Vagina (tissue), 2 donors: ENCODE measurements at regions not wholly inside any gene's neighbourhood (a gene's known extent, or its start where the extent isn't known, plus 50 kb on each side); places are given as distances from the start of the nearest gene placed in this dataset.

Experiments used
- DNase-seq, 2 donors: peaks; one replicate each; pipeline ENCODE4 v3.0.0-alpha.2; 2017; ENCODE audit errors: extremely low spot score in 2 of 2
- H3K27ac ChIP-seq: fragments of 200-600 bp; sonication (generic); one replicate; pipeline ENCODE4 v1.5.1; 2019
- H3K27me3 ChIP-seq: fragments of 200-600 bp; sonication (generic); one replicate; pipeline ENCODE4 v1.5.1; 2019
- H3K36me3 ChIP-seq, 2 donors: fragments of 200-600 bp; sonication (generic); one replicate each; pipeline ENCODE4 v1.5.1; 2017 to 2019
- H3K4me1 ChIP-seq: fragments of 200-600 bp; sonication (generic); one replicate; pipeline ENCODE4 v1.5.1; 2019
- H3K4me3 ChIP-seq, 2 donors: fragments of 200-600 bp; sonication (generic); 1 replicate in 1 of 2; 2 replicates in 1 of 2; pipeline ENCODE4 v1.5.1; 2016 to 2019
- H3K9me3 ChIP-seq: fragments of 200-600 bp; sonication (generic); one replicate; pipeline ENCODE4 v1.5.1; 2019
- POLR2A ChIP-seq, 2 donors: fragments of 450-650 bp; IDR thresholded peaks; one replicate each; pipeline ENCODE4 v1.6.1; 2017; ENCODE audit warnings: antibody characterized with exemption in 2 of 2, mild to moderate bottlenecking in 2 of 2, moderate library complexity in 2 of 2
- POLR2AphosphoS5 ChIP-seq, 2 donors: sonication (generic); formaldehyde crosslinking; IDR thresholded peaks; one replicate each; pipeline ENCODE4 v1.9.0; 2017; ENCODE audit warnings: antibody characterized with exemption in 2 of 2, mild to moderate bottlenecking in 2 of 2, low read depth in 1 of 2; ENCODE audit not compliant: insufficient read depth in 1 of 2
- intact Hi-C: fragments of 100-400 bp; cut with DNase I; formaldehyde crosslinking; loops from one replicate; pipeline ENCODE4 v1.15.1; 2023
- TF ChIP-seq, protein P1 (sequence below), 3 experiments: fragments of 450-650 bp in 2 of 3; fragments of 200-600 bp in 1 of 3; sonication (generic) in 1 of 3; IDR thresholded peaks; one replicate each; pipeline ENCODE4 v1.5.1; 2017 to 2019; ENCODE audit warnings: antibody characterized with exemption in 3 of 3, mild to moderate bottlenecking in 2 of 3, moderate library complexity in 2 of 3

DNA sequence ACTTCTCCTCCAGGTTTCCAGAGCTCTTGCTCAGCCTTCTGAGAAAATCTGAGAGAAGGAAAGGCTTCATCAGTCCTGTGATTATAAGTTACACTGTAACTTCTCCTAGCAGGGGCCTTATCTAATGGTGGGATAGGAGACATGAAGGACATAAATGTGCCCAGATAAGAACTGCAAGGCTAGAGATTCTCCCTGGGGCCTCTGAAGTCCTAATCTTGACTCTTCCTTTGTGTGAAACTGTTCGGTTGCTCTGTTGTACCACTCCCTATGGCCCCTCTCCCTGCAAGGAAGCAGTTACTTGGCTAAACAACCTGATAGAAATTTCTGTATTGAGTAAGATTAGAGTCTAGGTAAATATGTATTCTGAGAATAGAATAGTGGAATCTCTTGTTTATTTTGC is 780.9 kb downstream of the ETS1 start:
- Histone ChIP-seq H3K9me3 (no peaks in the 10 kb centered on the region), H3K4me1 (no peaks in the 10 kb centered on the region), H3K27ac (no peak overlapping the region), H3K36me3 (no peaks in the 10 kb centered on the region), H3K27me3 (no peaks in the 10 kb centered on the region), H3K4me3 (no peak overlapping the region)
- no peak for TF ChIP-seq POLR2AphosphoS5 (IDR thresholded peaks at IDR 0.05; ENCODE audit: insufficient read depth in 1 of 2, low read depth in 1 of 2)
- no peak for TF ChIP-seq POLR2A (IDR thresholded peaks at IDR 0.05)
- TF ChIP-seq, protein P1, sequence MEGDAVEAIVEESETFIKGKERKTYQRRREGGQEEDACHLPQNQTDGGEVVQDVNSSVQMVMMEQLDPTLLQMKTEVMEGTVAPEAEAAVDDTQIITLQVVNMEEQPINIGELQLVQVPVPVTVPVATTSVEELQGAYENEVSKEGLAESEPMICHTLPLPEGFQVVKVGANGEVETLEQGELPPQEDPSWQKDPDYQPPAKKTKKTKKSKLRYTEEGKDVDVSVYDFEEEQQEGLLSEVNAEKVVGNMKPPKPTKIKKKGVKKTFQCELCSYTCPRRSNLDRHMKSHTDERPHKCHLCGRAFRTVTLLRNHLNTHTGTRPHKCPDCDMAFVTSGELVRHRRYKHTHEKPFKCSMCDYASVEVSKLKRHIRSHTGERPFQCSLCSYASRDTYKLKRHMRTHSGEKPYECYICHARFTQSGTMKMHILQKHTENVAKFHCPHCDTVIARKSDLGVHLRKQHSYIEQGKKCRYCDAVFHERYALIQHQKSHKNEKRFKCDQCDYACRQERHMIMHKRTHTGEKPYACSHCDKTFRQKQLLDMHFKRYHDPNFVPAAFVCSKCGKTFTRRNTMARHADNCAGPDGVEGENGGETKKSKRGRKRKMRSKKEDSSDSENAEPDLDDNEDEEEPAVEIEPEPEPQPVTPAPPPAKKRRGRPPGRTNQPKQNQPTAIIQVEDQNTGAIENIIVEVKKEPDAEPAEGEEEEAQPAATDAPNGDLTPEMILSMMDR (IDR thresholded peaks at IDR 0.05) = no peak
- intact Hi-C loops = no loop called here
- no peak for DNase-seq

DNA sequence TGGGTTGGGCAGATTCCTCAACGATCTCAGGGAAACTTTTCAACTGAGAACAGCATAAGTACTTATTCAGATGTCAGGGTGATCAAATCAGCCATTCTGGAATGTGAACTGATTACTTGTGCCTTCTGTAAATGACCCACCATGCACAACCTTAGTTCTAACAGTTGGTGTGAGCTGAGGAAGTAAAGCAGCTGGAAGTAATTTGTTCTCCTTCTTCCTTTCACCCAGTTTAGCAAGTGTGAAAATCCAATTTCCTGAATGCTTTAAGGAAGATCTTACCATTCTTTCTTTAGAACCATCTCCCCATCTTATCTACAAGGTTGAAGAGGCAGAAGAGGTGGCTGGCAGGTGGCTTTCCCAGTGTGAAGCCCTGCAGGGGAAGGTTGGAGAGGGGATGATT is 781.6 kb downstream of the ETS1 start:
- H3K27me3 ChIP-seq = no peaks in the 10 kb centered on the region
- intact Hi-C loops = no loop called here
- no peak overlapping the region for H3K27ac ChIP-seq
- TF ChIP-seq, protein P1 (IDR thresholded peaks at IDR 0.05) = no peak
- no peak for TF ChIP-seq POLR2AphosphoS5 (IDR thresholded peaks at IDR 0.05; ENCODE audit: insufficient read depth in 1 of 2, low read depth in 1 of 2)
- TF ChIP-seq POLR2A (IDR thresholded peaks at IDR 0.05) = no peak
- H3K9me3 ChIP-seq = no peaks in the 10 kb centered on the region
- DNase-seq = no peak
- no peak overlapping the region for H3K4me3 ChIP-seq
- no peaks in the 10 kb centered on the region for H3K36me3 ChIP-seq
- H3K4me1 ChIP-seq = no peaks in the 10 kb centered on the region

GRCh38 chr11:127804747-127805400 is 782.5 kb downstream of the ETS1 start:
- Histone ChIP-seq H3K27me3 (no peaks in the 10 kb centered on the region), H3K4me1 (no peaks in the 10 kb centered on the region), H3K27ac (no peak overlapping the region), H3K36me3 (no peaks in the 10 kb centered on the region), H3K9me3 (no peaks in the 10 kb centered on the region), H3K4me3 (no peak overlapping the region)
- TF ChIP-seq POLR2AphosphoS5 (IDR thresholded peaks at IDR 0.05; ENCODE audit: insufficient read depth in 1 of 2, low read depth in 1 of 2) (no peak), POLR2A (IDR thresholded peaks at IDR 0.05) (no peak)
- TF ChIP-seq, protein P1 (IDR thresholded peaks at IDR 0.05) = no peak
- no peak for DNase-seq
- intact Hi-C loops = no loop called here

DNA sequence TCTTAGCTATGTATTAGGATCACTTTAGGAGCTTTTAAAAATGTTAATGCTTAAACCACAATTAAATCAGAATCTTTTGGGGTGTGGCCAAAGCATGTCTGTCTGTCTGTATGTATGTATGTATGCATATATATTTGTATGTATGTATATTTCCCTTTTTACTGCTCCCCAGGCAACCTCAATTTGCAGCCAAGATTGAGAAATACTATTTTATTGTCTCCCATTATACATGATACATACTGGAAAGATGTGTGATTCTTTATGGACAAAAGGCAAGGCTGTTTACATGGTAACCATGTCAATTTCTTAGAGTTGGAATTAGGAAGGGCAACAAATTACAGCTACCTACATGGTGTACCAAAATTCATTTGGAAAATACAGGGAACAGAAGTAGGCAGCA is 783.6 kb downstream of the ETS1 start:
- DNase-seq = no peak
- intact Hi-C loops = no loop called here
- TF ChIP-seq POLR2A (IDR thresholded peaks at IDR 0.05) = no peak
- no peak overlapping the region for H3K4me3 ChIP-seq
- H3K9me3 ChIP-seq = no peaks in the 10 kb centered on the region
- no peaks in the 10 kb centered on the region for H3K36me3 ChIP-seq
- H3K27me3 ChIP-seq = no peaks in the 10 kb centered on the region
- no peaks in the 10 kb centered on the region for H3K4me1 ChIP-seq
- no peak overlapping the region for H3K27ac ChIP-seq

- H3K4me3 ChIP-seq = no peak overlapping the region
- DNase-seq = no peak
- intact Hi-C loops = no loop called here
- H3K36me3 ChIP-seq = no peaks in the 10 kb centered on the region
- TF ChIP-seq POLR2A (IDR thresholded peaks at IDR 0.05) = no peak
- TF ChIP-seq, protein P1 (IDR thresholded peaks at IDR 0.05) = no peak
- H3K27me3 ChIP-seq = no peaks in the 10 kb centered on the region
- H3K9me3 ChIP-seq = no peaks in the 10 kb centered on the region
- no peaks in the 10 kb centered on the region for H3K4me1 ChIP-seq
- no peak overlapping the region for H3K27ac ChIP-seq
Observed at GRCh38 chr11:127800989-127801688, 786.2 kb downstream of the ETS1 start.
